ENCODE measurements at regions not wholly inside any gene's neighbourhood (a gene's known extent, or its start where the extent isn't known, plus 50 kb on each side); places are given as distances from the start of the nearest gene placed in this dataset.

GRCh38 chr13:76635232-76636230, 250.7 kb downstream of the KCTD12 start:
- no peak for DNase-seq (ENCODE audit: low read depth)
- TF ChIP-seq CTCF (conservative IDR thresholded peaks at IDR 0.05; ENCODE audit: low read depth, low read length), result no peak
- H3K4me3 ChIP-seq (ENCODE audit: low read depth, low read length), result no peak overlapping the region

GRCh38 chr13:76634431-76635191, 251.6 kb downstream of the KCTD12 start:
- H3K4me3 ChIP-seq (ENCODE audit: low read depth, low read length), result no peak overlapping the region
- TF ChIP-seq CTCF (conservative IDR thresholded peaks at IDR 0.05; ENCODE audit: low read depth, low read length), result no peak
- no peak for DNase-seq (ENCODE audit: low read depth)

GRCh38 chr13:76632401-76633044, 253.7 kb downstream of the KCTD12 start:
- DNase-seq (ENCODE audit: low read depth), result no peak
- H3K4me3 ChIP-seq (ENCODE audit: low read depth, low read length), result no peak overlapping the region
- TF ChIP-seq CTCF (conservative IDR thresholded peaks at IDR 0.05; ENCODE audit: low read depth, low read length), result no peak

- peak; percentile 31 for DNase-seq (ENCODE audit: low read depth)
- no peak for TF ChIP-seq CTCF (conservative IDR thresholded peaks at IDR 0.05; ENCODE audit: low read depth, low read length)
- H3K4me3 ChIP-seq (ENCODE audit: low read depth, low read length), result no peak overlapping the region
These were observed 255.5 kb downstream of the KCTD12 start for GRCh38 chr13:76630629-76631230.

GRCh38 chr13:76622315-76623040, 263.7 kb downstream of the KCTD12 start:
- DNase-seq (ENCODE audit: low read depth), result peak; percentile 82

More at GRCh38 chr13:76622315-76623040, 263.7 kb downstream of the KCTD12 start:
- H3K4me3 ChIP-seq (ENCODE audit: low read depth, low read length), result no peak overlapping the region
- no peak for TF ChIP-seq CTCF (conservative IDR thresholded peaks at IDR 0.05; ENCODE audit: low read depth, low read length)
